Stimulated activated CD4-positive, alpha-beta T cell treated with anti-CD3 and anti-CD28 coated beads, Interleukin-2, amount 100 ng/mL, for 24 hours (primary cell): ENCODE measurements at regions not wholly inside any gene's neighbourhood (a gene's known extent, or its start where the extent isn't known, plus 50 kb on each side); places are given as distances from the start of the nearest gene placed in this dataset.
"Not testable (repeated sequence)": the region's sequence is repeated elsewhere in the genome, so short reads cannot be mapped to it uniquely, and the experiment has no call there.

Experiments used
- DNase-seq, 2 donors: peaks; one replicate each; pipeline ENCODE4 v3.0.0-alpha.2; 2020

DNA sequence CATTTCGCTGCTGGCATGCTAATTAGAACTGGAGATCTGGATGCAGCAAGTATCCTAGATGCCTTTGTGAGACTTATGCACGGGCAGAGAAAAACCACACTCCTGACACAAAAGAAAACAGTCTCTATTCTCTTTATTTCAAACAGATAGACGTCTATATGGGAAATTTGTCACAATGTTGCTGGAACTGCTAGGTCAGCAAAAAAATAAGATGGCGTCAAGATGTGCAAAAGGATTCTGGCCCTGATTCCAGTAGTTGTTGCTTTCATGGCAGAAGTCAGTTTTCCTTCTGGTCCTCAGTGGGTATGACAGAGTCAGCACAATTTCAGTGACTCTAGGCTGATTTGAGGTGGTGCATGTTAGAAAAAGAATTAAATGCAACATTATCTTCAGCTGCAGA, 1068.0 kb downstream of the SLITRK5 start:
- no peak for DNase-seq

DNA sequence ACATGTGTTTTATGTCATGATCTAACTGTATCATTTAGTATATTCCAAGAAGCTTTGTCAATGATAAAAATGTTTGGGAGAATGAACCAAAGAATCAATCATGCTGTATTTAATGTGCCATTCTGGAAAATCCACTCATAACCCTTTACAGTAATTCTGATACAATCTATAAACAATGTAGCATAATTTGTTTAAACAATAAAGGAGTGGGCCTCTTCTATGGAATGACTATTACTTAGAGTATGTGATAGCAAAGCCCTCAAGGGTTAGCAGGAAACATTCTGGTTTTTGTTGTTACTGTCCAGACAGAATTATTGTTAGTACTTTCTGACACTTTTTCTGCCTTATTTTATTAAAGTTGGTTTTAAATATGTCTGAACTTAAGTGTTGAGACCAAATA, 1073.1 kb downstream of the SLITRK5 start:
- no peak for DNase-seq

DNA sequence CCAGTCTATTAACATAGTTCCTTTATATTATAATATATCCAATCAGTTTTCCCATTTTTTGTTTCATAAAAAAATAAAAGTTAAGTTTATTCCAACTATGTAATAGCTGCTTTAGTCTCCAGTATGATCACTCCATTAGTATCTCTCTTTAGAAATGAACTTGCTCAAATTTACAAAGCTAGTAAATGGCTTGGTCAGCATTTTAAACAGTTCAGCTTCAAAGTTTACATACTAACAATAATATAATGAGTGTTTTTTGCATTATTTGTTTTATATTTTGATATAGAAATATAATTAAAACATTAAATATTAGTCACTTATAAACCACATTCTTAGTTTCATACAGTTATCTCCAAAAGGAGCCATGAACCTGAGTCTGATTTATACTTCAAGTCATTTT, 1073.8 kb downstream of the SLITRK5 start:
- DNase-seq, result no peak

DNA sequence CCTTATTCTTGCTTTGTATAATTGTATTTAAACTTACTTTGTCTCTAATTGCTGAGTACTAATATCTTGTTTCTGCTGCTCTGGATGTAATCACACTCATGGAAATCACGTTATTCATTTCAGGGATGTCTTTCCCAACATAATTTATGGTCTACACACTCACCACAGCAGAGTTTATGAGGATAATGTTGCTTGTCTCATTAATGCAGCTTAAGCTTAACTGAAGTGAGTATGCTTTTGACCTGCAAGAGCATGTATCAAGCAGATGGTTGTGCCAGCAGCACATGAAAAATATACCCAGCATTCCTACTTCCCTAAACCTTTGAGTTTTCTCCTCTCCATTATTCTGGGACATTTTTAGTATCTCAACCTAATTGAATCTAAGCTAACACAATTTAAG, 1080.9 kb downstream of the SLITRK5 start:
- DNase-seq, result no peak

DNA sequence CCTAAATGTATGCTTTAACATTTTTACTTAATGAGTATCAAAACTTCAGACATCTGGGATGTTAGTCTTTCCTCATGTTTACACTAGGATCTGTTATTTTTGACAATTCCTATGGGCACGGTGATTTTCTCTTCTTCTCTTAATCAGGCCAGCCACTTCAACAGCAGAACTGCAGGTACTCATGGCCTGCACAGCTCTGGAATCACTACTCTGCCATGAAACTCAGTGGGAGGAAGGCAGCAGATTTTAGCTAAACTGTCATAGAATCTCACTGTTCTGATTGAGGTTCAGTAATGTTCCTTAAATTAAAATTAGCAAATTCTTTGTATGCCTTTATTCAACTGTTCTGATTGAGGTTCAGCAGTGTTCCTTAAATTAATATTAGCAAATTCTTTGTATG, 1083.0 kb downstream of the SLITRK5 start:
- DNase-seq, result no peak

DNA sequence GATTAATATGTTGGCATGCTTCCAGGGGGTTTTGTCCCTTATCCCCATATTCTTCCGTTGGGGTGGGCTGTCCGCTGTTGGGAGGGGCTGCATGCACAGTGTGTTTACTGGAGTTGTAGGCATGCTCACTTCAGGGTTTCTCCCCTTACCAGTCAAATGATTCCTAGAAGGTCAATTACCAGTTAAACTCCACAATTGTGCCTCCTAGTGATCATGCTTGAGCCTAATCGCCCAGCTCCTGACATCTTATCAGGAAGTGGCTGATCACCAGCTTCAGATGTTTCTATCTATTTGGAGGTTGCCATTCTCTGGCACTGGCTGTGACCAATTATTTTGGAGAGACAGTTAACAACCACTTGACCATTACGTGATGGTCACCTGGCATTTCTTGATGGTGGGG, 1090.0 kb downstream of the SLITRK5 start:
- no peak for DNase-seq

DNA sequence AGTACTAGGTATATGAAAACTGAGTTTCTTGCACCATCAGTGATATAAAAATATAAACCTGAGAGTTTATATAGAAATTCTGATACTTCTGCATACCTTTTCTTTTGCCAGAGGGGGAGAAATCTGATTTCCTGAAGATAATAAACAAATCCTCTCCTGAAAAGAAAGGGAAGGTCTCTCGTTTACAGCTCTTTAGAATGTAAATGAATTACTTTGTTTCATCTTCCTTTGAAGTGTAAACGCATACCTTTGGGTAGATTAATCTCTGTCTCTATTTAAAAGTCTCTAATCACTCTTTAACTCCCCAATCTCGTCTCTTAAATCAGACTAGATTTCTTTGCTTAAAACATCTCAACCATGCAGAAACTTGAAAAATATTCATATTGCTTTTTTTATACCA, 1092.9 kb downstream of the SLITRK5 start:
- no peak for DNase-seq

DNA sequence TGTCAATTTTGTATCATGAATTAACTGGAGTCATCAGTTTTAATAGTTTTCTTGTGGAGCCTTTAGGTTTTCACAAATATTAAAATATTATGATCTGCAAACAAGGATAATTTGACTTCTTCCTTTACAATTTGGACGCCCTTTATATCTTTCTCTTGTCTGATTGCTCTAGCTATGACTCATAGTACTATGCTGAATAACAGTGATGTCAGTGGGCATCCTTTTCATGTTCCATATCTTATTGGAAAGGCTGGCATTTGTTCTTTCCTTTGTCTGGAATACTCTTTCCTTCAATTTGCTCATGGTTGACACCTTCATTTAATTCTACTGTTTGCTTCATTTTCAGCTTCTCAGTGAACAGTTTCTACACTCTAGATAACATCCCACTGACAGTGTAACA, 1129.3 kb downstream of the SLITRK5 start:
- DNase-seq, result no peak

DNA sequence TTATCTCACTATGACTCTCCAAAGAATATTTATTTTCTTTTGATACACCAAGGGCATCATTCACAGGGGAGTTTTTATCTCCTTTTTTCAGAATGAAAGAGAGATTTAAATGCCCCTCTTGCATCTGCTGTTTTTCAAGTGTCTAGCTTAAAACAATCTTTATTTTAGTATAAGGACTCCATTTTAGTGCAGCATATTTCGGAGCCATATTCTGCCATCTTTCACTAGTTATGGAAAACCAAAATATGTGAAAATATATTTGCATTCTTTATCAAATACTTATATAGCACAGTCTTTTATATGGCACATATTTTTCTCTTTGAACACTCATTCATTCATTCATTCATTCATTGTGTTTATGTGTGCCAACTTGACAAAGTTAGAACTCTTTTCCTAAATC, 1130.2 kb downstream of the SLITRK5 start:
- DNase-seq, result no peak

DNA sequence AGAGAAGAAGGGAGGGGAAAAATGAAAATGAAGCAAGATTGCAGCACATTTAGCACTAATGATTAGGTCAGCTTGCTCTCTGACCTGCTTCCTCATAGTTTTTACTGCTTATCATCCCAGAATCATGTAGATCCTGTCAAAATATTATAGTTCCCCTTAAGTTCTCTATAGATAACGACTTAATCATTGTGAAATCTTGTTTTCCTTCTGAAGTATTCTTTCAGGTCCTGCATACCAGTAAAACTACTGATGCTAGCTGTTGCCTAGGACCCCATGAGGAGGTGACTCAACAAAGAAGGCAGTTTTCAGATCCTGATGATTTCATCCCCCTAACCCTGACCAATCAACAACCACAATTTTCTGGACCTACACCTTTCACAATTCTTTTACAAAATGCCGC, 1131.7 kb downstream of the SLITRK5 start:
- no peak for DNase-seq

DNA sequence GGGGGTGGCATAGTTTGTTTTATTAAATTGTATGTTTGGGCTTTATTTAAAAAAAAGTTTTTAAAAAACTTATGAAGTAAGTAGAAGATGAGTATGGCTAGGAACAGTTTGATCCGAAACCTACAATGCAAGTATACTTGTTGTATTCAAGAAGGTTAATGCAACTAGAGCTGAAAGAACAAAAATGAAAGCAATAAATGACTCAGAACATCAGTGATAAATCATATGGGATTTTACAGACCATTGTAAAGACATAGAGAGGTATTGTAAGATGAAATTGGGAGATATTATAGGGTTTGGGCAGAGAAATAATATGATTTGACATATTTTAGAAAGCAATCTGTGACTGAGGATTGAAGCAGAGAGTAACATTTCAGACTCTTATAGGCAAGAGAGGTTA, 1135.3 kb downstream of the SLITRK5 start:
- DNase-seq, result no peak

DNA sequence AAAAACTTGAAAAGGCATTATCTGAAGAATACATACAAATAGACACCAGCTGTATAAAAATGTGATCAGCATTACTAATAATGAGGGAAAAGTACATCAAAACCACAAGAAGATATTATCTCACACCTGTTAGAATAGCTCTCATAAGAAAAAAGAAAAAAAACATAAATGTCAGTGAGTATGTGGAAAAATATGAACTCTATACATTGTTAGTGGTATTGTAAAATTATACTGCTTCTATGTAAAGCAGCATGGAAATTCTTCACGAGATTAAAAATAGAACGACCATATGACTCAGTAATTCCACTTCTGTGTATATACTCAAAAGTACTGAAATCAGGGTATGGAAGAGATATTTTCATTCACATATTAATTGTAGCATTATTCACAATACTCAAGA, 1146.4 kb downstream of the SLITRK5 start:
- DNase-seq, result no peak

DNA sequence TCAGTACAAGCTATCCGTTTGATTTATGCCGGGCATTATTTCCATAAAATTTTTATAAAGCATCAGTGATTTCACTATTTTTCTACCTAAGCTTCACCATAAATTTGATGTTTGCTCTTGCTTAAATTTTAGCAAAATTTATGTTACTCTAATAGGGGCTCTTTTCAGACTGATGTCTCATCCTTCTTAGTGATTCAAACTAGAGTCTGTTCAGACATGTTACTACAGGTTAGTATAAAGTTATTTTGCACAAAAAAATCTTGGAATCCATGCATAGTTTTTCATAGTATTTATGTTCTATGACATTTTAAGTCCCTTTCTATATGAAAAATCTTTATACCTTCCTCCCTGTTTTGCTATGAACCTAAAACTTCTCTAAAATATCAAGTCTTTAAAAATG, 1151.9 kb downstream of the SLITRK5 start:
- no peak for DNase-seq

DNA sequence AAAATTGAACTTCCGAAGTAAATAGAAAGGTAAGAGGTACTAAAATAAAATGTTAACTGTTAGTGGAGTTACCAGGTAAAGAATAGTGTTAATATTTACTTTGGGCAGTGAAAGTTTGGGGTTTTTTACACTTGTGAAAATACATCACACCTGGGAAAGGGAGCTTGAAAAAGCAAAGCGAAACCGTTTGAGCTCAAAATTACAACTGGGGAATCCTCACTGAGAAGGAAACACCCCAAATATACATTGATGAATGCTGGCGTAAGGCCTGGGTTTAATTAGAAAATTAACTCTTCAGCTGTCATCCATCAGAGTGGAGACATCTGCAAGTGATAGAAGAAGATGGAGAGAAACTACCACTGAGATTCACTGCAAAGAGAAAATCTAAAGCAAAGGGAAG, 1153.0 kb downstream of the SLITRK5 start:
- no peak for DNase-seq

DNA sequence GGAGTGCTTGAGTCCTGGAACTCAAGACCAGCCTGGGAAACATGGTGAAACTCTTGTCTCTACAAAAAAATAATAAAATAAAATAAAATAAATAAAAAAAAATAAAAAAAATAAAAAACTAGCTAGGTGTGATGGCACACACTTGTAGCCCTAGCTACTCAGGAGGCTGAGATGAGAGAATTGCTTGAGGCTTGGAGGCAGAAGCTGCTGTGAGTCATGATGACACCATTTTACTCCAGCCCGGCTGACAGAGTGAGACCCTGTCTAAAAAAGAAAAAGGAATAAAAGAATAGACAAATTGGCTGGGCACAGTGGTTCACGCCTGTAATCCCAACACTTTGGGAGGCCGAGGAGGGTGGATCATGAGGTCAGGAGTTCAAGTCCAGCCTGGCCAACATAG, 1168.9 kb downstream of the SLITRK5 start:
- no peak for DNase-seq

DNA sequence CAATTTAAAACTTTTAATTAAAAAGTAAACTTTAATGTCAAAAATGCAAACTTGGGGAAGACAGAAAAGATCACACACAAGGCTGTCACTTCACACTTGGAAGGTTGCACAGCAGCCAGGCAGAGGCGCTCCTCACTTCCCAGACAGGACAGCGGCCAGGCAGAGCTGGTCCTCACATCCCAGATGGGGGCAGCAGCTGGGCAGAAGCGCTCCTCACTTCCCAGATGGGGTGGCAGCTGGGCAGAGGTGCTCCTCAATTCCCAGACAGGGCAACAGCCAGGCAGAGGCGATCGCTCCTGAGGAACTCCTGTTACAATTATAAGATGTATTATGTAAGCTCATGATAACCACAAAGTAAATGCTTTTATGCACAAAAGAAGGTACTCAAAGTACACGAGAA, 1181.1 kb downstream of the SLITRK5 start:
- not testable (repeated sequence) for DNase-seq

DNA sequence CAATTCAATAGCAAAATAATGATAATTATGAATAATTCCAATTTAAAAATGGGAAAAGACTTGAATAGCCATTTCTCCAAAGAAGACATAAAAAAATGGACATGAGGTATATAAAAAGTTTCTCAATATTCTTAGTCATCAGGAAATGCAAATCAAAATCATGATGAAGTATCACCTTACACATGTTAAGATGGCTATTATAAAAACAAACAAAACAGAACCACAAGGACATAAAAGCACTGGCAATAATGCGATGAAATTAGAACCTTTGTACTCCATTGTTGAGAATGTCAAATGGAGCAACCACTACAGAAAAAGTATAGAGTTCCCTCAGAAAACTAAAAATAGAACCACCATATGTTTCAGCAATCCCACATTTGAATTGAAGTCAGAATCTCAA, 1186.1 kb downstream of the SLITRK5 start:
- DNase-seq, result no peak

DNA sequence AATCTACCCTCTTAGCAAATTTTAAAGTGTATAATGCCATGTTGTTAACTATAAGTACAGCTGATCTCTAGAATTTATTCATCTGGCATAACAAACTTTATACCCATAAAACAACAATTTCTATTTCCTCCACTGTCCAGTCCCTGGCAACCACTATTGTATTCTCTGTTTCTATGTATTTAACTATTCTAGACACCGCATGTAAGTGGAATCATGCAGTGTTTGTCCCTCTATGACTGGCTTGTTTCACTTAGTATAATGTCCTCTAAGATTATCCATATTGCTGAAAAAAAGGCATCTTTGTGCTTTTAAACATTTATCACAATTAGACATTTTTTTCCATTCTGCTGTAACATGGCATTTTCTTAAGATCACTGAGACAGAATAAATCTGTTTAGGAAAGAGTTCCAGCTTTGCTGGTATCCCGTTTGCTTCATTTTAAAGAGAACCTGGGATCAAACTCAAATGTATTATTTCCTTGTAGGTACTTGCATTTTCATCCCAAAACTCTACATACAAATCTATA, 1191.0 kb downstream of the SLITRK5 start:
- DNase-seq, result no peak

DNA sequence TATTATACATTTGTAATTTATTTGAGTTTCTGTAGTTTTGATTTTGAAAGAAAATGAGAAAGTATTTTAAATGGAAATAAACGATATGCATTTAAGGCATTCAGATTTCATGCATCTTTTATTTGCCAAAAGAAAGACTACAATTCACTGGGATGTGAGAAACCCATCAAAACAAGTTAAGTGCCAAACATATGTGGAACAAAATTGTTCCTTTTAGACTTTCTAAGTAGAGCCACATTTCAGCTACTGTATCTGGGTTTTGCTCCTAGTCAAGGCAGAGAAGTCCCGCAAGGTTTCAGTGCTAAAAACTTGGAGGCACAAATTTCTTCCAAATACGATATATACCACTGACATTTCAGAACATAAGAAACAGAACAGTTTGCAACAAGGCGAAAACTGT, 1191.9 kb downstream of the SLITRK5 start:
- no peak for DNase-seq

DNA sequence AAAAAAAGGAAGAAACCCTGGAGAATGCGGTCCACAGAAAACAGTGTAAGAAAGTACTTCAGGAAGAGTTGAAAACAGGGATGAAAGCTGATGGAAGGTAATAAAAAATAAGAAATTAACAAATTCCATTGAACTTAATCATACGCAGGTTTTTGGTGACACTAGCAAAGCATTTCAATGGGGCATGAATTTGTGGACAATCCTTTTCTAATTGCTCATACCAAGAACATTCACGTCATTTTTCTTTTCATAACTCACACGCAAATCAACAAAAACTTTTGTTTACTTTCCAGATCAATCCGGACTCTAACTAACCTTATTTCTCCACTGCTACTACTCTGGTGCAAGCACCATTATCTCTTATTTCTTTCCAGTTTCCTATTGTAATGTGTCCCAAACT, 1195.0 kb downstream of the SLITRK5 start:
- no peak for DNase-seq

DNA sequence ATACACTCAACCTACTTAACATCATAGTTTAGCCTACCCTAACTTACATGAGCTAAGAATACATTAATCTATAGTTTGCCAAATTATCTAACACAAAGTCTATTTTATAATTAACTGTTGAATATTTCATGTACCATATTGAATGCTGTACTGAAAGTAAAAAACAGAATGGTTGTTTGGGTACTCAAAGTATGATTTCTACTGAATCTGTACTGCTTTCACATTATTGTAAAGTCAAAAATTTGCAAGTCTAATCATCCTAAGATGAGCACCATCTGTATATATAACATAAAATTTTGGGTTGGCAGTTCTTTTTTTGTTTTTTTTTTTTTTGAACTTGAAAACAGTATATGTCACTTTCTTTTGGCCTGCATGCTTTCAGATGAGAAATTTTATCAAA, 1212.6 kb downstream of the SLITRK5 start:
- DNase-seq, result no peak

DNA sequence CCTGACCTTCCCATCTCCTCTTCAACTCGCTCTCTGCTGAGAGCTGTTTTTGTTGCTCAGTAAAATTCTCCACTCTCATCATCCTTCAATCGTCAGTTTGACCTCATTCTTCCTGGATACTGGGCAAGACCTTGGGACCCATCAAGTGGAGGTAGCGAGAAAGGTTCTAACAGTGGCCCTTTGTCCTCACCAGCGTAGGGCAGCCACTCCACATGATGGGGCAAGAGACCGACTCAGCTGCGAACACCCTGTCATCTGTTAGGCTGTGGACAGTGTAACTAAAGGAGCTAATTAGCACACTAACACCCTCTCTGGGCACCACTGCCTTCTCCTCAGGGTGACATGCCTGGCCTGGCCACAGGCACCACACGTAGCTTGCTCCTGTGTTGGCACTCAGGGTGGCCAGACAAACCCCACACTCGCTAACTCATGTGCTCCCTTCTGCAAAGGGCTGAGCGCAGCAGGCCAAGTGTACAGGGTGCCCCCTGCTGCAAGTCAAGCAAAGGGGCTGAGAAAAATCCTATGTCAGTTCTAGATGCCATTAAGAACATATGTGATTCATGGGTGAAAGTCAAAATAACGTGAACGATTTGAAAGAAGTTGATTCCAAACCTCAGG, 1216.0 kb downstream of the SLITRK5 start:
- DNase-seq, result no peak

DNA sequence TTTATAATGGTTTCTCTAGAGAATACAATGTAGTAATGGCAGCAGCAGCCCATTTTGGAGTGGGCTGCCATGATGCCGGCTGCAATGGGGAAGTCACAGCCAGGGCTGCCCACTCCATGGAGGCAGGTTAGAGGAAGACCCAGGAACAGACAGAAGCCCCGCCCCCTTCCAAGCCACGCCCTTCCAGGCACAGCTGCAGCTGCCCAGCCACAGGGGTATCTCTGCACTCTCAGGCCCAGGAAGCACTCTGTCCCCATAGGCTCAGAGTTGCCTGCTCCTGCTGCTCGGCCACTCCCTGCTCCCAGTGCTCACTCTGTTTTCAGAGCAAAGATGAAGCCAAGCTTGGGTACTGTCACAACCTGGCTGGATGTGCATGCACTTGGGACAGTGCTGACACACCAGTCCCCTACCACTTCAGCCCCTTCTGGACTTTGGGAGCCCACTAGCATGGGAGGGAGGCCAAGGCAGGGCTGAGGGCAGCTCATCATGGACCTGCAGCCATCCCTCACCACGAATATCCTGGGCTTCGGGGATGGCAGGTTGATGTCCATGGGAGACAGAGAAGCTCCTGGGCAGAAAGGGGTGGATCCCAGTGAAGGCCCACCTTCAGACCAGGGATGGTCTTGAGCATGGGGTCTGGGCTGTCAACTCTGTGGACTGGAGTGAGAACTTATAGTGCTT, 1224.2 kb downstream of the SLITRK5 start:
- no peak for DNase-seq

DNA sequence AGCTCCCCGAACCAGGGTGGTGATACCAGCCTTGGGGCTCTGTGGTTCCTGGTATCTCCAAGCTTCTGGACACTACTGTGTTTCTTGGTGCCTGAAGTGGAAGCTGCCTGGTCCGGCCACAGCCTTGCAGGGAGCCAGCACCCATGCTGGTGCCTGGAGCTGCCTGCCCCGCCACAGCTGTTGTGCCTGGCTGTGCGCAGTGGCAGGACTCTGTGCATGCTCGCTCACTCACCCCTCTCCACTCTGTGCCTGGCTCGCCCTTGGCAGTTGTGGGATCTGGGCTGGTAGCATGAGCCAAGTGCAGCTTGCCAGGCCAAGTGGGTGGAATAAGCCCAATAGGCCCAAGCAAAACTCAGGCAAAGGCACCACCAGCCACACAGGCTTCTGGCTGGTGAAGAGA, 1225.3 kb downstream of the SLITRK5 start:
- no peak for DNase-seq

DNA sequence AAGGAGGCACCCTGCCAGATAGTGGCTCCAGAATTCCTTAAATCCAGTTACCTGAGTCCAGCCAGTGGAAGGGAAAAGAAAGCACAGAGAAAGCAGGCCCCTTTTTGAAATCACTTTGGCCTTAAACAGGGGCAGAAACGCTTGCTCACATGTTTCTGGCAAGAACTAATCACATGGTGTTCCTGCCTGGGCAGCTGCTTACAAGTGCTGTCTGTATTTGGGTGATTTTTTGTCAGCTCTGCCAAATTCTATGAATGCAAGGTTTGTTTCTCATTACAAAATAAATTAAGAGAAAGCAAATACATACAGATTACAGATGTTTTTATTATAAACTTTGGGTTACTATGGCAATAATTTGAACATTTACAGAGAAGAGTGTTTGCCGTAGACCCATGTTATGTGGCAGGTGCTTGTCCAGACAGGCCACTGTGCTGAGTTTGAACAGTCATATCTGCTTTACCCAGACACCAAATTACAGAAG, 1237.8 kb downstream of the SLITRK5 start:
- no peak for DNase-seq
